Memory B cell (primary cell): ENCODE measurements at regions not wholly inside any gene's neighbourhood (a gene's known extent, or its start where the extent isn't known, plus 50 kb on each side); places are given as distances from the start of the nearest gene placed in this dataset.
"Not testable (repeated sequence)": the region's sequence is repeated elsewhere in the genome, so short reads cannot be mapped to it uniquely, and the experiment has no call there.

Experiments used
- ATAC-seq: fragments of 150-1000 bp; cut with Tn5 transposase; 2 replicates; pipeline ENCODE4 v1.10.0; 2021; ENCODE audit warnings: low read depth, mild to moderate bottlenecking, moderate library complexity
- DNase-seq, 2 donors: peaks; one replicate each; pipeline ENCODE4 v3.0.0; 2022; ENCODE audit warnings: low spot score in 2 of 2
- H3K27ac Mint-ChIP-seq: one replicate; pipeline ENCODE4 v1.8.0; 2022; ENCODE audit warnings: mild to moderate bottlenecking, moderate library complexity, mixed read lengths
- H3K27me3 Mint-ChIP-seq: one replicate; pipeline ENCODE4 v1.8.0; 2022; ENCODE audit warnings: mixed read lengths
- H3K36me3 Mint-ChIP-seq: one replicate; pipeline ENCODE4 v1.8.0; 2022; ENCODE audit warnings: mild to moderate bottlenecking, mixed read lengths
- H3K4me1 Mint-ChIP-seq: one replicate; pipeline ENCODE4 v1.8.0; 2022; ENCODE audit warnings: mixed read lengths
- H3K4me3 Mint-ChIP-seq: one replicate; pipeline ENCODE4 v1.8.0; 2022; ENCODE audit warnings: mild to moderate bottlenecking, moderate library complexity, mixed read lengths
- H3K9me3 Mint-ChIP-seq: one replicate; pipeline ENCODE4 v1.8.0; 2022; ENCODE audit warnings: mixed read lengths

GRCh38 chr5:176748073-176748966 is 62.0 kb upstream of the UNC5A start:
- Mint-ChIP-seq H3K4me3 (no peak overlapping the region), H3K27me3 (peaks cover 24% of the 10 kb centered on the region), H3K36me3 (no peaks in the 10 kb centered on the region), H3K27ac (no peak overlapping the region), H3K4me1 (peaks cover 14% of the 10 kb centered on the region), H3K9me3 (no peaks in the 10 kb centered on the region)
- DNase-seq, result no peak
- no peak for ATAC-seq

- Mint-ChIP-seq H3K4me1 (peaks cover 11% of the 10 kb centered on the region), H3K27me3 (peaks cover 26% of the 10 kb centered on the region), H3K9me3 (no peaks in the 10 kb centered on the region), H3K36me3 (no peaks in the 10 kb centered on the region), H3K27ac (no peak overlapping the region), H3K4me3 (no peak overlapping the region)
- DNase-seq (no peak), ATAC-seq (no peak)
These were observed 61.1 kb upstream of the UNC5A start for GRCh38 chr5:176748967-176749935.

- peaks cover 11% of the 10 kb centered on the region for H3K4me1 Mint-ChIP-seq
- peaks cover 27% of the 10 kb centered on the region for H3K27me3 Mint-ChIP-seq
- DNase-seq (no peak), ATAC-seq (no peak)
- no peaks in the 10 kb centered on the region for H3K36me3 Mint-ChIP-seq
- no peaks in the 10 kb centered on the region for H3K9me3 Mint-ChIP-seq
- H3K4me3 Mint-ChIP-seq, result no peak overlapping the region
- H3K27ac Mint-ChIP-seq, result no peak overlapping the region
These were observed 60.2 kb upstream of the UNC5A start for GRCh38 chr5:176750144-176750543.

- peaks cover 3% of the 10 kb centered on the region for H3K9me3 Mint-ChIP-seq
- H3K36me3 Mint-ChIP-seq, result no peaks in the 10 kb centered on the region
- no peak for DNase-seq
- no peaks in the 10 kb centered on the region for H3K4me1 Mint-ChIP-seq
- no peak overlapping the region for H3K27ac Mint-ChIP-seq
- ATAC-seq, result no peak
- H3K4me3 Mint-ChIP-seq, result no peak overlapping the region
- peaks cover 23% of the 10 kb centered on the region for H3K27me3 Mint-ChIP-seq
These were observed 55.9 kb upstream of the UNC5A start for GRCh38 chr5:176754376-176754973.

- H3K4me3 Mint-ChIP-seq, H3K36me3 Mint-ChIP-seq, ATAC-seq, H3K4me1 Mint-ChIP-seq, H3K27ac Mint-ChIP-seq, H3K9me3 Mint-ChIP-seq, DNase-seq: not testable (repeated sequence)
- peaks cover 23% of the 10 kb centered on the region for H3K27me3 Mint-ChIP-seq
These were observed 54.8 kb upstream of the UNC5A start for GRCh38 chr5:176755593-176755992.

- not testable (repeated sequence) for H3K9me3 Mint-ChIP-seq, H3K4me3 Mint-ChIP-seq, H3K27ac Mint-ChIP-seq, ATAC-seq, H3K4me1 Mint-ChIP-seq, H3K36me3 Mint-ChIP-seq, DNase-seq
- peaks cover 16% of the 10 kb centered on the region for H3K27me3 Mint-ChIP-seq
These were observed 52.8 kb upstream of the UNC5A start for GRCh38 chr5:176757569-176757968.
